H9 (cell line): ENCODE measurements at regions not wholly inside any gene's neighbourhood (a gene's known extent, or its start where the extent isn't known, plus 50 kb on each side); places are given as distances from the start of the nearest gene placed in this dataset.

Experiments used
- DNase-seq: peaks from one replicate; pipeline ENCODE4 v3.0.0-alpha.2; 2017
- H2AFZ ChIP-seq: one replicate; pipeline ENCODE4 v1.6.1; 2013; ENCODE audit warnings: mild to moderate bottlenecking, low read length, control low read depth, moderate library complexity
- H2AK5ac ChIP-seq: 2 replicates; pipeline ENCODE4 v1.6.1; 2013; ENCODE audit warnings: low read length, control low read depth, mixed read lengths; ENCODE audit not compliant: insufficient read length
- H2BK120ac ChIP-seq: one replicate; pipeline ENCODE4 v1.6.1; 2013; ENCODE audit warnings: low read depth, mild to moderate bottlenecking, low read length, control low read depth, inconsistent platforms; ENCODE audit not compliant: poor library complexity, severe bottlenecking
- H2BK12ac ChIP-seq: 2 replicates; pipeline ENCODE4 v1.6.1; 2013; ENCODE audit warnings: low read length, control low read depth, mixed read lengths, low read depth; ENCODE audit not compliant: insufficient read length
- H2BK15ac ChIP-seq: 2 replicates; pipeline ENCODE4 v1.6.1; 2013; ENCODE audit warnings: low read depth, low read length, control low read depth
- H2BK20ac ChIP-seq: one replicate; pipeline ENCODE4 v1.6.1; 2013; ENCODE audit warnings: low read depth, mild to moderate bottlenecking, low read length, control low read depth, inconsistent platforms; ENCODE audit not compliant: poor library complexity, severe bottlenecking
- H2BK5ac ChIP-seq: 2 replicates; pipeline ENCODE4 v1.6.1; 2013; ENCODE audit warnings: low read length, control low read depth, mixed read lengths; ENCODE audit not compliant: insufficient read length
- H3K14ac ChIP-seq: 2 replicates; pipeline ENCODE4 v1.6.1; 2013; ENCODE audit warnings: low read length, control low read depth; ENCODE audit not compliant: insufficient read depth
- H3K18ac ChIP-seq: 2 replicates; pipeline ENCODE4 v1.6.1; 2013; ENCODE audit warnings: low read depth, mild to moderate bottlenecking, mixed read lengths, low read length, control low read depth; ENCODE audit not compliant: insufficient read length
- H3K23ac ChIP-seq: 2 replicates; pipeline ENCODE4 v1.6.1; 2013; ENCODE audit warnings: low read length, control low read depth, mixed read lengths, low read depth; ENCODE audit not compliant: insufficient read length
- H3K23me2 ChIP-seq: 2 replicates; pipeline ENCODE4 v1.6.1; 2013; ENCODE audit warnings: low read depth, mild to moderate bottlenecking, mixed read lengths, low read length, control low read depth; ENCODE audit not compliant: insufficient read length, poor library complexity, severe bottlenecking
- H3K27ac ChIP-seq: 2 replicates; pipeline ENCODE4 v1.5.1; 2013; ENCODE audit warnings: low read length, control low read depth, mixed read lengths, low read depth; ENCODE audit not compliant: insufficient read length
- H3K27me3 ChIP-seq: 2 replicates; pipeline ENCODE4 v1.6.1; 2013; ENCODE audit warnings: low read length, control low read depth, inconsistent platforms; ENCODE audit not compliant: insufficient read depth
- H3K4ac ChIP-seq: 2 replicates; pipeline ENCODE4 v1.6.1; 2013; ENCODE audit warnings: low read depth, mild to moderate bottlenecking, control low read depth, inconsistent platforms, low read length, moderate library complexity
- H3K4me1 ChIP-seq: 2 replicates; pipeline ENCODE4 v1.6.1; 2013; ENCODE audit warnings: low read length, control low read depth, inconsistent platforms; ENCODE audit not compliant: insufficient read depth
- H3K4me2 ChIP-seq: 2 replicates; pipeline ENCODE4 v1.6.1; 2013; ENCODE audit warnings: low read length, control low read depth, mixed read lengths; ENCODE audit not compliant: insufficient read length, insufficient read depth
- H3K56ac ChIP-seq: 2 replicates; pipeline ENCODE4 v1.6.1; 2013; ENCODE audit warnings: low read depth, mild to moderate bottlenecking, mixed read lengths, low read length, control low read depth; ENCODE audit not compliant: insufficient read length
- H3K79me1 ChIP-seq: 2 replicates; pipeline ENCODE4 v1.6.1; 2013; ENCODE audit warnings: low read depth, mild to moderate bottlenecking, moderate library complexity, low read length, control low read depth, inconsistent platforms; ENCODE audit not compliant: insufficient read depth, poor library complexity, severe bottlenecking
- H3K79me2 ChIP-seq: 2 replicates; pipeline ENCODE4 v1.6.1; 2013; ENCODE audit warnings: low read length, control low read depth, inconsistent platforms; ENCODE audit not compliant: insufficient read depth
- H3K9ac ChIP-seq: 2 replicates; pipeline ENCODE4 v1.6.1; 2013; ENCODE audit warnings: low read length, control low read depth, mixed read lengths; ENCODE audit not compliant: insufficient read length; ENCODE audit errors: extremely low read depth
- H3K9me3 ChIP-seq: one replicate; pipeline ENCODE4 v1.6.1; 2013; ENCODE audit warnings: low read depth, low read length, inconsistent platforms; ENCODE audit not compliant: control insufficient read depth
- H3T11ph ChIP-seq: one replicate; pipeline ENCODE4 v1.6.1; 2013; ENCODE audit warnings: mild to moderate bottlenecking, low read length, control low read depth, inconsistent platforms
- H4K20me1 ChIP-seq: one replicate; pipeline ENCODE4 v1.6.1; 2013; ENCODE audit not compliant: control insufficient read depth, insufficient read length, insufficient read depth
- H4K5ac ChIP-seq: 2 replicates; pipeline ENCODE4 v1.6.1; 2013; ENCODE audit warnings: low read depth, mild to moderate bottlenecking, mixed read lengths, low read length, control low read depth; ENCODE audit not compliant: insufficient read length
- H4K8ac ChIP-seq: replicated peaks from 2 replicates; pipeline ENCODE4 v1.6.1; 2013; ENCODE audit warnings: low read length, control low read depth, mixed read lengths, low read depth; ENCODE audit not compliant: insufficient read length
- H4K91ac ChIP-seq: 2 replicates; pipeline ENCODE4 v1.6.1; 2013; ENCODE audit warnings: low read depth, mild to moderate bottlenecking, moderate library complexity, mixed read lengths, low read length, control low read depth; ENCODE audit not compliant: insufficient read length
- H3K27ac Mint-ChIP-seq, 3 experiments: 2 replicates in 2 of 3; 3 replicates in 1 of 3; pipeline ENCODE4 v1.8.0; 2020 to 2021; ENCODE audit warnings: mixed read lengths in 3 of 3, mild to moderate bottlenecking in 1 of 3, moderate library complexity in 1 of 3
- H3K27me3 Mint-ChIP-seq: 2 replicates; pipeline ENCODE4 v1.8.0; 2021; ENCODE audit warnings: low read depth, mild to moderate bottlenecking, moderate library complexity, mixed read lengths
- H3K36me3 Mint-ChIP-seq, 3 experiments: 2 replicates in 2 of 3; 3 replicates in 1 of 3; pipeline ENCODE4 v1.8.0; 2020 to 2021; ENCODE audit warnings: low read depth in 3 of 3, mixed read lengths in 3 of 3; ENCODE audit not compliant: insufficient read depth in 1 of 3
- H3K4me1 Mint-ChIP-seq, 2 experiments: 2 replicates each; pipeline ENCODE4 v1.8.0; 2020; ENCODE audit warnings: mixed read lengths in 2 of 2
- H3K4me3 Mint-ChIP-seq, 2 experiments: 2 replicates in 1 of 2; 3 replicates in 1 of 2; pipeline ENCODE4 v1.8.0; 2020 to 2021; ENCODE audit warnings: mild to moderate bottlenecking in 2 of 2, mixed read lengths in 2 of 2, moderate library complexity in 1 of 2
- H3K9me3 Mint-ChIP-seq, 2 experiments: 2 replicates in 1 of 2; 3 replicates in 1 of 2; pipeline ENCODE4 v1.8.0; 2020; ENCODE audit warnings: mild to moderate bottlenecking in 2 of 2, mixed read lengths in 2 of 2, moderate library complexity in 1 of 2
- WGBS: extraction: QIAGEN DNeasy Blood & Tissue Kit; methylation state at CpG from one replicate; pipeline ENCODE4 v1.1.7; 2013; ENCODE audit warnings: missing lambda C conversion rate, low lambda C conversion rate, mixed read lengths; ENCODE audit not compliant: insufficient read length; ENCODE audit errors: extremely low coverage; 5-methylcytosine and 5-hydroxymethylcytosine counted together
- TF ChIP-seq, protein P1 (sequence below): fragments of 200-600 bp; sonication (generic); conservative IDR thresholded peaks from 3 replicates; pipeline ENCODE4 v1.8.0; 2021; ENCODE audit warnings: antibody characterized with exemption, mild to moderate bottlenecking

DNA sequence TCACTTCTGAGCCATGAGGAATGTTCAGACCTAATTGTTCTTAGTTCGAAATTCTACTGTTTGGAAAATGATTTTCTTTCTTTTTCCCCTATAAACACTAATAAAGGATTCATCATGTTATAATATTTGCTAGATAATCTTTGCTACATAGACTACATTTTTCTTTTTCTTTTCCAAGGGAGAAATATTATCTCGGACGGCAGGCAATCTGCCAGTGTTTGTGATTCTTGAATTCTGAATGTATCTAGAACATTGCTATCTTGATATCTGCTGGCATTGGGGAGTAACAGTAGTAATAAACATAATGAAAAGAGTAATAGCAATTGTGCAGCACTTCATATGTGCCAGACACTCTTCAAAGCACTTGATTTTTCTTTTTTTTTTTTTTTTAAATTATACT is 107.7 kb upstream of the ZNF32 start:
- Mint-ChIP-seq H3K36me3 (no peaks in the 10 kb centered on the region), H3K27me3 (peaks cover 67% of the 10 kb centered on the region), H3K4me3 (no peak overlapping the region), H3K27ac (no peak overlapping the region), H3K9me3 (peaks cover 0 to 3% of the 10 kb centered on the region in 2 experiments; a peak in 2 of 5 replicates), H3K4me1 (peaks cover 24 to 26% of the 10 kb centered on the region in 2 experiments)
- Histone ChIP-seq H3T11ph (no peak overlapping the region), H3K9ac (no peak overlapping the region), H2BK15ac (no peak overlapping the region), H3K23me2 (no peaks in the 10 kb centered on the region), H3K27me3 (no peaks in the 10 kb centered on the region), H2BK120ac (no peak overlapping the region), H2BK12ac (no peak overlapping the region), H3K14ac (no peak overlapping the region), H4K20me1 (no peaks in the 10 kb centered on the region), H2AK5ac (no peak overlapping the region), H3K79me2 (no peaks in the 10 kb centered on the region), H3K27ac (no peak overlapping the region), H3K56ac (no peak overlapping the region), H3K4me1 (peaks cover 2% of the 10 kb centered on the region), H3K4me2 (no peak overlapping the region), H4K91ac (no peak overlapping the region), H2AFZ (no peak overlapping the region), H2BK5ac (no peak overlapping the region), H2BK20ac (no peak overlapping the region), H3K23ac (no peak overlapping the region), H3K4ac (no peak overlapping the region), H3K79me1 (no peaks in the 10 kb centered on the region), H3K9me3 (no peaks in the 10 kb centered on the region), H3K18ac (no peak overlapping the region), H4K8ac (no peak overlapping the region), H4K5ac (no peak overlapping the region)
- TF ChIP-seq, protein P1, sequence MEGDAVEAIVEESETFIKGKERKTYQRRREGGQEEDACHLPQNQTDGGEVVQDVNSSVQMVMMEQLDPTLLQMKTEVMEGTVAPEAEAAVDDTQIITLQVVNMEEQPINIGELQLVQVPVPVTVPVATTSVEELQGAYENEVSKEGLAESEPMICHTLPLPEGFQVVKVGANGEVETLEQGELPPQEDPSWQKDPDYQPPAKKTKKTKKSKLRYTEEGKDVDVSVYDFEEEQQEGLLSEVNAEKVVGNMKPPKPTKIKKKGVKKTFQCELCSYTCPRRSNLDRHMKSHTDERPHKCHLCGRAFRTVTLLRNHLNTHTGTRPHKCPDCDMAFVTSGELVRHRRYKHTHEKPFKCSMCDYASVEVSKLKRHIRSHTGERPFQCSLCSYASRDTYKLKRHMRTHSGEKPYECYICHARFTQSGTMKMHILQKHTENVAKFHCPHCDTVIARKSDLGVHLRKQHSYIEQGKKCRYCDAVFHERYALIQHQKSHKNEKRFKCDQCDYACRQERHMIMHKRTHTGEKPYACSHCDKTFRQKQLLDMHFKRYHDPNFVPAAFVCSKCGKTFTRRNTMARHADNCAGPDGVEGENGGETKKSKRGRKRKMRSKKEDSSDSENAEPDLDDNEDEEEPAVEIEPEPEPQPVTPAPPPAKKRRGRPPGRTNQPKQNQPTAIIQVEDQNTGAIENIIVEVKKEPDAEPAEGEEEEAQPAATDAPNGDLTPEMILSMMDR: no peak
- DNase-seq: no peak
- WGBS: no CpG with 5 or more reads among the region's 3 CpGs
